Right lobe of liver (tissue), 6 donors: ENCODE measurements at regions not wholly inside any gene's neighbourhood (a gene's known extent, or its start where the extent isn't known, plus 50 kb on each side); places are given as distances from the start of the nearest gene placed in this dataset.

Source experiments
- ATAC-seq, 4 donors: fragments of 200-7000 bp; cut with Tn5 transposase; one replicate each; pipeline ENCODE4 v1.9.1; 2020; ENCODE audit warnings: mild to moderate bottlenecking in 4 of 4, moderate library complexity in 4 of 4
- DNase-seq, 3 donors: peaks; one replicate each; pipeline ENCODE4 v3.0.0-alpha.2; 2020
- H3K27ac ChIP-seq, 3 donors: fragments of 200-600 bp; one replicate each; pipeline ENCODE4 v1.8.0; 2022
- H3K27me3 ChIP-seq, 2 donors: fragments of 200-600 bp; one replicate each; pipeline ENCODE4 v1.8.0; 2022
- H3K36me3 ChIP-seq, 4 donors: fragments of 200-600 bp; sonication (generic) in 1 of 4; one replicate each; pipeline versions ENCODE4 v1.5.1 to v1.8.0; 2017 to 2022; ENCODE audit warnings: control low read depth in 1 of 4
- H3K4me1 ChIP-seq, 4 donors: fragments of 200-600 bp; sonication (generic) in 1 of 4; one replicate each; pipeline versions ENCODE4 v1.5.1 to v1.8.0; 2017 to 2022; ENCODE audit warnings: control low read depth in 1 of 4
- H3K4me3 ChIP-seq, 3 donors: fragments of 200-600 bp; one replicate each; pipeline ENCODE4 v1.8.0; 2022
- H3K9me3 ChIP-seq, 4 donors: fragments of 200-600 bp; sonication (generic) in 1 of 4; one replicate each; pipeline versions ENCODE4 v1.5.1 to v1.8.0; 2017 to 2022; ENCODE audit warnings: control low read depth in 1 of 4
- POLR2A ChIP-seq: fragments of 450-650 bp; IDR thresholded peaks from one replicate; pipeline ENCODE4 v1.6.1; 2017; ENCODE audit warnings: antibody characterized with exemption, mild to moderate bottlenecking
- WGBS: methylation state at CpG from one replicate; pipeline ENCODE4 v1.1.6; 2018; ENCODE audit warnings: low coverage, low lambda C conversion rate; ENCODE audit not compliant: insufficient coverage; ENCODE audit errors: missing lambda C conversion rate; 5-methylcytosine and 5-hydroxymethylcytosine counted together
- intact Hi-C, 2 donors: fragments of 100-400 bp; cut with DNase I; formaldehyde crosslinking; loops; one replicate each; pipeline versions ENCODE4 v1.11.2 to v1.14.1; 2022
- TF ChIP-seq, protein P1 (sequence below), 4 donors: fragments of 200-600 bp in 3 of 4; fragments of 450-650 bp in 1 of 4; IDR thresholded peaks; one replicate each; pipeline versions ENCODE4 v1.5.1 to v1.8.0; 2016 to 2022; ENCODE audit warnings: antibody characterized with exemption in 4 of 4, mild to moderate bottlenecking in 2 of 4
- donor health status: DM: no; HTN: yes; CAD: no.
- donor health status: DM: no; HTN: no; CAD: no.
- donor health status: DM: no; HTN: no; CAD: no.
- donor health status: DM: no; HTN: yes; CAD: no.
- donor health status: DM: no; HTN: yes; CAD: no.

DNA sequence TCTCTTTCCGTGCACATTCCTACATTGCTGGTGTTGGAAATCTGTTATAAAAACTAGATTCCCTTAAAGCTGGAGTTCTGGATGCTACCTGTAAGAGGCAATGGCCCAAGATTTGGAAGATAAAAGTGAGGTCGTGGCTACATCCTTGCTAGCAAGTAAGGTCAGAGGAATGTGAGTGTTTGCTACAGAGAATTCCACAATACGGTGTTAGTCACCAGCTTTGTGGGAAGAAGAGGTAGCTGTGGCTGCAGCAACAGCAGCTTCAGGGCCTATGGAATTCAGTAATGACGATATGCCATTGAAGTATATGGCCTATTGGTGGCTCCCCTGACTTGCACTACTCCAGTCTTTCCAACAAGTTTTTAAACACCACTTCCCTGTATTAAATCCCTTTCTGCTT, 227.7 kb upstream of the TMEM260 start:
- DNase-seq = no peak
- intact Hi-C loops = no loop called here
- no peak overlapping the region for H3K27ac ChIP-seq
- 68% methylated on average over 4 of the region's 4 CpGs for WGBS
- H3K9me3 ChIP-seq = no peaks in the 10 kb centered on the region
- no peaks in the 10 kb centered on the region for H3K4me1 ChIP-seq
- no peaks in the 10 kb centered on the region for H3K27me3 ChIP-seq
- TF ChIP-seq, protein P1, sequence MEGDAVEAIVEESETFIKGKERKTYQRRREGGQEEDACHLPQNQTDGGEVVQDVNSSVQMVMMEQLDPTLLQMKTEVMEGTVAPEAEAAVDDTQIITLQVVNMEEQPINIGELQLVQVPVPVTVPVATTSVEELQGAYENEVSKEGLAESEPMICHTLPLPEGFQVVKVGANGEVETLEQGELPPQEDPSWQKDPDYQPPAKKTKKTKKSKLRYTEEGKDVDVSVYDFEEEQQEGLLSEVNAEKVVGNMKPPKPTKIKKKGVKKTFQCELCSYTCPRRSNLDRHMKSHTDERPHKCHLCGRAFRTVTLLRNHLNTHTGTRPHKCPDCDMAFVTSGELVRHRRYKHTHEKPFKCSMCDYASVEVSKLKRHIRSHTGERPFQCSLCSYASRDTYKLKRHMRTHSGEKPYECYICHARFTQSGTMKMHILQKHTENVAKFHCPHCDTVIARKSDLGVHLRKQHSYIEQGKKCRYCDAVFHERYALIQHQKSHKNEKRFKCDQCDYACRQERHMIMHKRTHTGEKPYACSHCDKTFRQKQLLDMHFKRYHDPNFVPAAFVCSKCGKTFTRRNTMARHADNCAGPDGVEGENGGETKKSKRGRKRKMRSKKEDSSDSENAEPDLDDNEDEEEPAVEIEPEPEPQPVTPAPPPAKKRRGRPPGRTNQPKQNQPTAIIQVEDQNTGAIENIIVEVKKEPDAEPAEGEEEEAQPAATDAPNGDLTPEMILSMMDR (IDR thresholded peaks at IDR 0.05) = no peak
- TF ChIP-seq POLR2A = no peak
- ATAC-seq = no peak
- no peak overlapping the region for H3K4me3 ChIP-seq
- H3K36me3 ChIP-seq = no peaks in the 10 kb centered on the region

DNA sequence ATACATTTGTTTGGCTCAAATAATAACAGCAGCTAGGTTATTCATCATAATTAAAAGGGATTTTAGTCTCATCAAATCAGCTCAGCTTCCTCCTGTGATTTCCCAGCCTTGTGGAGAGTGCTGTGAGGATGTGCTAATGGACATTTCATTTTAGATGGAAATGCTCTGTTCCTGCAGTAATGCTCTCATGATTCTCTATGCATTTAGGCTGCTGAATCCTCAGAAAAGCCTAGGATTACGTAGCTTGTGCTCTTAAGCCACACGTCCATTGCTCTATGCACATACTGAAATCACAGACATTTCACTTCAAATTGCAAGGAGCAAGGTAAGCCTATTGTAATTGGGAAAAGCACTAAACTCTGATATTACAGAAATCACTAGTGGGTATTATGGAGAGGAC, 226.6 kb upstream of the TMEM260 start:
- Histone ChIP-seq H3K36me3 (no peaks in the 10 kb centered on the region), H3K9me3 (no peaks in the 10 kb centered on the region), H3K27me3 (no peaks in the 10 kb centered on the region), H3K4me1 (no peaks in the 10 kb centered on the region), H3K27ac (no peak overlapping the region), H3K4me3 (no peak overlapping the region)
- intact Hi-C loops = no loop called here
- ATAC-seq (no peak), DNase-seq (no peak)
- TF ChIP-seq, protein P1 (IDR thresholded peaks at IDR 0.05) = no peak
- TF ChIP-seq POLR2A = no peak
- 45% methylated on average over 2 of the region's 2 CpGs for WGBS

DNA sequence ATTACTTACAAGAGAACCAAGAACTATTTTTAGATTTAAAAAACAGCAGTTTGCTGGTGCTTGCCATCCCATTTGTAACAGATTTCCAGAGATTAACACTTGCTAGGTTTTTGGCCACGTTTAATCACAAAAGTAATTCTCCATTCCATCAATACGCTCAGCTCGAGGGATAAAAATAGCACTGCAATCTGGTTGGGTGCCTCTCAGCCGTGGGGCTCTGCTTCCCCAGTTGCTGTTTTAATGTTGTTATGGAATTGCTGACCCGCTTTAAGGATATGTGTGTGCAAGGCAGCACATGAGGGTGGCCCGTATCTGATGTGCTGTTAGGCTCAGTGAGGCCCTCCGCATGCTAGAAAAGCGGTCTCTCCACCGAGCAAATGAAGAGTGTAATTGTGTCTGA, 222.2 kb upstream of the TMEM260 start:
- no peak overlapping the region for H3K4me3 ChIP-seq
- TF ChIP-seq, protein P1 (IDR thresholded peaks at IDR 0.05) = no peak
- no peak for TF ChIP-seq POLR2A
- intact Hi-C loops = no loop called here
- no peaks in the 10 kb centered on the region for H3K4me1 ChIP-seq
- no peak overlapping the region for H3K27ac ChIP-seq
- WGBS = 63% methylated on average over 9 of the region's 9 CpGs
- no peaks in the 10 kb centered on the region for H3K9me3 ChIP-seq
- ATAC-seq (no peak), DNase-seq (no peak)
- H3K27me3 ChIP-seq = no peaks in the 10 kb centered on the region
- H3K36me3 ChIP-seq = no peaks in the 10 kb centered on the region

GRCh38 chr14:56358275-56358674, 221.3 kb upstream of the TMEM260 start:
- intact Hi-C loops = no loop called here
- no peak for DNase-seq
- Histone ChIP-seq H3K27me3 (no peaks in the 10 kb centered on the region), H3K4me3 (no peak overlapping the region), H3K4me1 (no peaks in the 10 kb centered on the region), H3K36me3 (no peaks in the 10 kb centered on the region), H3K27ac (no peak overlapping the region), H3K9me3 (no peaks in the 10 kb centered on the region)
- 18% methylated on average over 2 of the region's 2 CpGs for WGBS
- ATAC-seq = no peak
- TF ChIP-seq POLR2A = no peak
- TF ChIP-seq, protein P1 (IDR thresholded peaks at IDR 0.05) = no peak
